ENCODE measurements at regions not wholly inside any gene's neighbourhood (a gene's known extent, or its start where the extent isn't known, plus 50 kb on each side); places are given as distances from the start of the nearest gene placed in this dataset.

DNA sequence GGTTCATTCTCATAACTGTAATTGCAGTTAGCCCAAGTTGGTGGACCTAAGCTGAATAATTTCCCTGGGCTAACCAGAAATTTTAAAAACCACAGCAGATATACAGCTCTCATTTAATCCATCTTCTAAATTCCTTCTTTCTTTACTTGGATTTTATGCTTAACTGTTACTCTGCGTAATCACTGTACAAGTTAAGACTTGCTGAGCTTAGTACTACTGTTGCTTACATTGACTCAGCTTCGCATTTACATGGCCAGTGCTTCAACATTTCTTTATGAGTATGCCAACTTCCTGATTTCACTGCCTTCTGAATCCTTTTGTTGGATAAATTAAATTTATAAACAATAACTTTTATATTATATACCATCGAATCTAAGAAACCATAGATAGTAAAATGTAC lies 147.4 kb downstream of the SLC38A4 start:
- Mint-ChIP-seq H3K36me3 (peaks cover 5% of the 10 kb centered on the region), H3K27me3 (no peaks in the 10 kb centered on the region), H3K9me3 (no peaks in the 10 kb centered on the region), H3K4me3 (no peak overlapping the region), H3K27ac (no peak overlapping the region), H3K4me1 (no peaks in the 10 kb centered on the region)
- DNase-seq (ENCODE audit: low spot score in 2 of 2) (no peak), ATAC-seq (ENCODE audit: low read depth) (no peak)

DNA sequence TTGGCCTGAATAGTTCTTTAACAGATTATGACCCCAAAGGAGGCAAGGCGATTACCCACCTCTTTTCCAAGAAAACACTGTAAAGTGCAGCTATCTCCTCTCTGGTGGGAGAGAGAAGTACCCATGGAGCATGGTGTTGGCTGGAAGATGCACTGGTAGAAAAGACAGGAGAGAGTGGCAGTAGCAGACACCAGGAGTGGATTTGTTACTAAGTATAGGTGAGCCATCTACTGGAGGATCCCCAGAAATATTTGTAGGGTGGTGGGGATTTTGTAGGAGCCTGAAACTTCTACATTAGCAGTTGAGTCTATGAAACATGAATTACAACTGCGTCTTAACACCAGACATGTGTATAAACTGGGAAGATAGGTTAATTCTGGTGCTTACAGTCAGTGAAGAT lies 148.0 kb downstream of the SLC38A4 start:
- Mint-ChIP-seq H3K36me3 (no peaks in the 10 kb centered on the region), H3K4me1 (no peaks in the 10 kb centered on the region), H3K9me3 (no peaks in the 10 kb centered on the region), H3K27ac (no peak overlapping the region), H3K27me3 (no peaks in the 10 kb centered on the region), H3K4me3 (no peak overlapping the region)
- ATAC-seq (ENCODE audit: low read depth) (no peak), DNase-seq (ENCODE audit: low spot score in 2 of 2) (no peak)

DNA sequence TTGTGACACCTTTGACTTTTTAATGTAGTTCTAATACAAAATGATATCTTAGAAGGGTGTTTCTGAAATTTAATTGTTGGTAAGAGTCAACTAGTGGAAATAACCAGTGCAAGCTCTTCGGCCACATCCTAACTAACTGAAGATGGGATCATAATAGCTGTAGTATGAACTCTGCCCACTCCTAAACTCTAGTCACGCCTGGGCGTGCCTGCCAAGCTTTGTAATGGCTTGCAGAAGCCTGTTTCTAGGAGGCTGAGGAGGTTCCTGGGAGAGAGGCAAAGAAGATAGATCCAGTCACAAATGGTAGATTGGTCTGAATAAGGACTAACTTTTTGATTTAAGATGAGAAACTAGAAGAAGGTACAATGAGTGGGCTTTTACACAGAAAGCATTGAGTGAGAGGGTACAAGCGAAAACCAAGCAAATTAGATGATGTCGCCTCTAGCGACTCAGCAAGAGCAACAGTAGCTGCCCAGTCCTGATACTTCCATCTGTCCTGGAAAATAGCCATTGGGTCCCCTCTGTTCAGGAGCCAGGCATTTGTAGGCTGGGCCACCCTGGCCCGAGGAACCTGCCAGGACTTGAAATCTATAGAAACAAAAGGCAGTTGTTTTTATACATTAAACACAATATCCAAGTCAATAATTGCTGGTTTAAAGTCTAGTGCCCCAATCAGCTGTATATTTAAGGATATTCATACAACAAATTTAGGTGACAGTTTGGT lies 148.8 kb downstream of the SLC38A4 start:
- ATAC-seq (ENCODE audit: low read depth) (no peak), DNase-seq (ENCODE audit: low spot score in 2 of 2) (no peak)
- H3K36me3 Mint-ChIP-seq = no peaks in the 10 kb centered on the region
- H3K27me3 Mint-ChIP-seq = no peaks in the 10 kb centered on the region
- H3K4me3 Mint-ChIP-seq = no peak overlapping the region
- H3K9me3 Mint-ChIP-seq = peaks cover 1% of the 10 kb centered on the region
- H3K27ac Mint-ChIP-seq = no peak overlapping the region
- H3K4me1 Mint-ChIP-seq = no peaks in the 10 kb centered on the region

DNA sequence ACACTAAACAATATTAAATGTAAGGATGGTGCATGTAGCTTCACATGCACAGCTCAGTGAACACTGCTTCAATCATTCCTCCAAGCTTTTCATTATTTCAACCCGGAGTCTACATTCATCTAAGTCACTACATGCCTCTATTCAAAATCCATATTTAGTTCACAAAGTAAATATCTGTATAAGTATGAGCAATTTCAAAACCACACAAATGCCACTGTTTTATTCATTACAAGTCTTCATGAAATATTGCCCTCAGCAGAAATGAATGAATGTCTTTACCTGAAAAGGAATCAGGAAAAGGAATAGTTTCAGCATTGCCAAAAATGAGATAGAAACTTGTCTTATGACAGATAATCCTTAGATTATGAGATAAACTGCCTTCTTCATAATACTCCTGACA lies 149.4 kb downstream of the SLC38A4 start:
- no peak for ATAC-seq (ENCODE audit: low read depth)
- peaks cover 1% of the 10 kb centered on the region for H3K9me3 Mint-ChIP-seq
- no peak overlapping the region for H3K27ac Mint-ChIP-seq

DNA sequence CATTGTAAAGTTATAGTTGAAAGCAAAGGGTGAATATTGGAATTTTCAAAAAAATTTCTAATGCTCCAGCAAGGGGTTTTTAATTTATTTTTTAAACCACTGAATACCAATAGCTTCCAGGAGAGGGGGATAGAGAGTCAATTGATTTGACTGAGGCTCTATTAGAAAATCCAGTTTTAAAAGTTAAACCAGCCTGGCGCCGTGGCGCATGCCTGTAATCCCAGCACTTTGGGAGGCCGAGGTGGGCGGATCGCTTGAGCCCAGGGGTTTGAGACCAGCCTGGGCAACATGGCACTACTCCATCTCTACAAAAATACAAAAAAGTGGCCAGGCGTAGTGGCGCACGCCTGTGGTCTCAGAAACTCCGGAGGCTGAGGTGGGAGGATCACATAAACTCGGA lies 150.1 kb downstream of the SLC38A4 start:
- Mint-ChIP-seq H3K4me3 (no peak overlapping the region), H3K9me3 (peaks cover 1% of the 10 kb centered on the region), H3K36me3 (no peaks in the 10 kb centered on the region), H3K27me3 (no peaks in the 10 kb centered on the region), H3K4me1 (no peaks in the 10 kb centered on the region), H3K27ac (no peak overlapping the region)
- peak in 1 of 2 donors; percentile 29 for DNase-seq (ENCODE audit: low spot score in 2 of 2)
- no peak for ATAC-seq (ENCODE audit: low read depth)

More for the DNA sequence above, 149.4 kb downstream of the SLC38A4 start:
- H3K36me3 Mint-ChIP-seq = no peaks in the 10 kb centered on the region
- H3K27me3 Mint-ChIP-seq = no peaks in the 10 kb centered on the region
- no peak for DNase-seq (ENCODE audit: low spot score in 2 of 2)
- no peaks in the 10 kb centered on the region for H3K4me1 Mint-ChIP-seq
- H3K4me3 Mint-ChIP-seq = no peak overlapping the region

DNA sequence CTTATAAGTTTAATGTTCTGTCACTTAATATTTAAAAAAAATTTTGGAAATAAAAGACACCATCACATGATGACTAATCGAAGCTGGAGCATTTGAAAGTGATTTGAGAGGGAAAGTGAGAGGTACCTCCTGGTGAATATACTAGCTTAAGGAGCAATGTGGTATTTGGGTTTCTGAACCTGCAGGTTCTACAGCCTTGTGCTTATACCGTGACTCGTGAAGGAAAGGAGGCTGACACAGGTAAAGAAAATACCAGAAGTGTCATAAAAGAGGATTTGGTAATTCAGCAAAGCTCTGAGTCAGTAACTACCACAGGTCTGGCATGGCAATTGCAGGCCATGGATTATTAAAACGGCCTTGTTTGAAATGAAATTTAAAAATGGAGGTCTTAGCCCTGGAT lies 151.0 kb downstream of the SLC38A4 start:
- no peak for ATAC-seq (ENCODE audit: low read depth)
- no peak for DNase-seq (ENCODE audit: low spot score in 2 of 2)
- Mint-ChIP-seq H3K4me3 (no peak overlapping the region), H3K27ac (no peak overlapping the region), H3K9me3 (peaks cover 3% of the 10 kb centered on the region), H3K4me1 (no peaks in the 10 kb centered on the region), H3K27me3 (no peaks in the 10 kb centered on the region), H3K36me3 (peaks cover 8% of the 10 kb centered on the region)

DNA sequence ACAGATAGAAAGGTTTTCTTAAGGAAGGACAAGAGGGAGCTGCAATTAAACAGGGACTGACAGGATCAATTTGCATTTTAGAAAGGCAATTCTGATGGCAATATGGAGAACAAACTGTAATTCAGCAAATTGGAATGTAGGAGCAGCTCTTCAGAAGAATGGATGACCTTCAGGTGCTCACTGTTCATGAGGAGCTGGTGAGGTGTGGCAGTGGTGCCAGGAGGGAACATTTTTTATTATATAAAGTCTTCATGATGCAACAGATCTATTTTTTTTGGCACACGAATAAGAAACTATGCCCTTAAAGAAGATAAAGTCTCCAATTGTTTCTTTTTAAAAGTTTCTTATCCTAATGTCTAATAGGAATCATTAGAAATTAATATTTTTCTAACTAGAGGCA lies 151.7 kb downstream of the SLC38A4 start:
- Mint-ChIP-seq H3K4me1 (no peaks in the 10 kb centered on the region), H3K27me3 (no peaks in the 10 kb centered on the region), H3K36me3 (peaks cover 14% of the 10 kb centered on the region), H3K4me3 (no peak overlapping the region), H3K9me3 (peaks cover 3% of the 10 kb centered on the region), H3K27ac (no peak overlapping the region)
- ATAC-seq (ENCODE audit: low read depth) (no peak), DNase-seq (ENCODE audit: low spot score in 2 of 2) (no peak)

DNA sequence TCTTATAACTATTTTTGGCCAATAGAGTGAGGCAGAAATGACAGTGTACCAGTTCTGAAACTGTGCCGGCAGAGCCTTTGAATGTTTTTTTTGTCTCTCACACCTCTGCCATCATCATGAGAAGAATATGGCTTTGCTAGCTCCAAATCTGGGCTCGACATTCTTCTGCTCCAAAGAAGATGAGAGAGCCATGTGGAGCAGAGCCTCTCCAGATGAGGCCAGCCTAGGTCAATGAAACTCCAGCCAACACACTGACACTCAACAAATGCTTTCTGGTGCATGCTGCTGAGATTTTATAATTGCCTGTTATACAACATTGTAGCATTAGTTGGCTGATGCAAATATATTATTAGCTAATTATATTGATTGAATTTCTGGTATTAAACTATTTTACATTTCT lies 154.7 kb downstream of the SLC38A4 start:
- Mint-ChIP-seq H3K4me3 (no peak overlapping the region), H3K9me3 (peaks cover 3% of the 10 kb centered on the region), H3K36me3 (peaks cover 17% of the 10 kb centered on the region), H3K4me1 (no peaks in the 10 kb centered on the region), H3K27ac (no peak overlapping the region), H3K27me3 (no peaks in the 10 kb centered on the region)
- DNase-seq (ENCODE audit: low spot score in 2 of 2) (no peak), ATAC-seq (ENCODE audit: low read depth) (no peak)

DNA sequence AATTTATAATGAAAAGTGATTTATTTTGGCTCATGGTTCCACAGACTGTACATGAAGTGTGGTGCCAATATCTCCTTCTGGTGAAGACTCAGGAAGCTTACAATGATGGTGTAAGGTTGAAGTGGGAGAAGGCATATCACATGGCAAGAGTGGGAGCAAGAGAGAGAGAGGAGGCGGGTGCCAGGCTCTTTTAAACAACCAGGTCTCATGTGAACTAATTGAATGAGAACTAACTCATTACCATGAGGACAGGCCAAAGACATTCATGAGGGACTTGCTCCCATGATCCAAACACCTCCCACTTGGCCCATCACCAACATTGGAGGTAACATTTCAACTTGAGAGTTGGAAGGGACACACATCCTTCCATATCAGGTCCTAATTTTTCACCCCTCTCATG lies 155.2 kb downstream of the SLC38A4 start:
- H3K27me3 Mint-ChIP-seq = no peaks in the 10 kb centered on the region
- H3K4me3 Mint-ChIP-seq = no peak overlapping the region
- H3K27ac Mint-ChIP-seq = no peak overlapping the region
- H3K36me3 Mint-ChIP-seq = peaks cover 17% of the 10 kb centered on the region
- H3K9me3 Mint-ChIP-seq = peaks cover 3% of the 10 kb centered on the region
- ATAC-seq (ENCODE audit: low read depth) (no peak), DNase-seq (ENCODE audit: low spot score in 2 of 2) (no peak)
- H3K4me1 Mint-ChIP-seq = no peaks in the 10 kb centered on the region

DNA sequence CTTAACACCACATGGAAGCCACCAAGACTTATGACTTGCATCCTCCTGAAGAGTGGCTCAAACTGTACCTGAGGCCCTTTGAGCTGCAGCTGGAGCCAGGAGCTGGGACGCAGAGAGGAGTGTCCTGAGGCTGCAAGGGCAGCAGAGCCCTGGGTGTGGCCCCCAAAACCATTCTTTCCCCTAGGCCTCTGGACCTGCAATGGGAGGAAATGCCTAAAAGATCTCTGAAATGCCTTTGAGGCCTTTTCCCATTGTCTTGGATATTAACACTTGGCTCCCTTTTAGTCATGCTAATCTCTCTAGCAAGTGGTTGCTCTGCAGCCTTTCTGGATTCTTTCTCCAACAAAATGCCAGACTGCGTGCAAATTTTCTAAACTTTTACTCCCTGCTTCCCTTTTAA lies 156.1 kb downstream of the SLC38A4 start:
- H3K36me3 Mint-ChIP-seq = peaks cover 17% of the 10 kb centered on the region
- ATAC-seq (ENCODE audit: low read depth) (no peak), DNase-seq (ENCODE audit: low spot score in 2 of 2) (no peak)
- H3K4me1 Mint-ChIP-seq = peaks cover 3% of the 10 kb centered on the region
- no peak overlapping the region for H3K4me3 Mint-ChIP-seq
- H3K27ac Mint-ChIP-seq = no peak overlapping the region
- H3K27me3 Mint-ChIP-seq = no peaks in the 10 kb centered on the region
- peaks cover 3% of the 10 kb centered on the region for H3K9me3 Mint-ChIP-seq

DNA sequence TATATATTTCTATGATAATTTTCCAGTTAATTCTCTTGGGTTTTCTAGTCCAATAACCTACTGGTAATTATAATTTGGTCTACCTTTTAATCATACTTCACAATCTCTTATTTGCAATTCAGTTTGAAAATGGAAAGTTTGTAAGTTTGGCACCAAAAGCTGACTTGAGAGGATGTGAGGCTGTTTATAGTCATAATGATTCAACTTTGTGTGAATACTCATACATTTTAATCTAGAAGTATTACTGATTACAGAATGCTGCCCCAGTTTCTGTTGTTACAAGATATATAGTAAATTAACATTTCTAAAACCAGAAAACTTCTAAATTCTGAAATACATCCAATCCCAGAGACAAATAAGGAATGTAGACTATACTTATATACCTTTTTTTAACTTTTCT lies 158.2 kb downstream of the SLC38A4 start:
- no peaks in the 10 kb centered on the region for H3K27me3 Mint-ChIP-seq
- H3K27ac Mint-ChIP-seq = no peak overlapping the region
- peaks cover 3% of the 10 kb centered on the region for H3K4me1 Mint-ChIP-seq
- ATAC-seq (ENCODE audit: low read depth) = no peak
- no peak for DNase-seq (ENCODE audit: low spot score in 2 of 2)
- no peak overlapping the region for H3K4me3 Mint-ChIP-seq
- peaks cover 3% of the 10 kb centered on the region for H3K9me3 Mint-ChIP-seq
- H3K36me3 Mint-ChIP-seq = peaks cover 17% of the 10 kb centered on the region

DNA sequence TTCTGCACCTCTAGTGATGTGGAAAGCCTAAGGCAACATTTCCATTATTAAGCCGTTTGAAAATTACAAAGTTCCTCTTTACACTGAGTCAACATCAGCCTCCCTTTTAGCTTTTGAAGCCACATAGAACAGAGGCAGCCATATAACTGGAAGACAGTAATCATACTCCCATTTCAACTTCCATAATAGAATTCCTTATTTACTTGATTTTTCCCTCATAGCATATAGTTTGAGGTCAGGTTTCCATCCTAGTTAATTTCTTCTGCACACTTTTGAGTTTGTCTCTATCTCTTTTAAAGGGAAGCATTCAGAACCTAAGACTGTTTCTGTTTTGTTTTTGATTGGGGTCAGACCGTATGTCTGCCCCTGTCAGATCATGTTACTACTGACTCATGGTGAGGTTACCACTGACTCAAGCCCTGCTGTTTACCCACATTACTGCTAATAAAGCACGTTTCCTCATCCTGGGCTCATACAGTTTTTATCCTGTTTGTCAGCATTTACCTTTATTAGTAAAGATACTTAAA lies 161.0 kb downstream of the SLC38A4 start:
- no peak overlapping the region for H3K27ac Mint-ChIP-seq
- DNase-seq (ENCODE audit: low spot score in 2 of 2) (no peak), ATAC-seq (ENCODE audit: low read depth) (peak; percentile 37)
- H3K27me3 Mint-ChIP-seq = no peaks in the 10 kb centered on the region
- peaks cover 18% of the 10 kb centered on the region for H3K4me1 Mint-ChIP-seq
- H3K9me3 Mint-ChIP-seq = no peaks in the 10 kb centered on the region
- H3K4me3 Mint-ChIP-seq = no peak overlapping the region
- peaks cover 9% of the 10 kb centered on the region for H3K36me3 Mint-ChIP-seq

DNA sequence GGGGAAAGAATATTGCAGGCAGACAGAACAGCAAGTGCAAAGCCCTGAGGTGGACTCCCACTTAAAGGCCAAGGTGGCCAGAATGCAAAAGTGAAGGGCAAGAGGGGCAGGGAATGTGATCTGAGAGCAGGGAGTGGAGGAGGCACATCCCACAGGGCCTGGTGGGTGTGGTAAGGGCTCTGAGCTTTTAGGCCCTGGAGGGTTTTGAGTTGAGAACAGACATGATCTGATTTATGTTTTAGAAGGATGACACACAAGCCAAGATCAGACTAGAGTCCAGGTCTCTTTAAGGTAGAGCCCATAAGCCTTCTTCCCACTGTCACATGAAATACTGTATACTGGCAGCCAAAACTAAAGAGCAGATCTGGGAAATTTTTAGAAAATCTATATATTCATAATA lies 162.5 kb downstream of the SLC38A4 start:
- H3K36me3 Mint-ChIP-seq = no peaks in the 10 kb centered on the region
- H3K4me3 Mint-ChIP-seq = no peak overlapping the region
- H3K27me3 Mint-ChIP-seq = no peaks in the 10 kb centered on the region
- H3K27ac Mint-ChIP-seq = no peak overlapping the region
- DNase-seq (ENCODE audit: low spot score in 2 of 2) = no peak
- no peaks in the 10 kb centered on the region for H3K9me3 Mint-ChIP-seq
- no peak for ATAC-seq (ENCODE audit: low read depth)
- peaks cover 26% of the 10 kb centered on the region for H3K4me1 Mint-ChIP-seq

DNA sequence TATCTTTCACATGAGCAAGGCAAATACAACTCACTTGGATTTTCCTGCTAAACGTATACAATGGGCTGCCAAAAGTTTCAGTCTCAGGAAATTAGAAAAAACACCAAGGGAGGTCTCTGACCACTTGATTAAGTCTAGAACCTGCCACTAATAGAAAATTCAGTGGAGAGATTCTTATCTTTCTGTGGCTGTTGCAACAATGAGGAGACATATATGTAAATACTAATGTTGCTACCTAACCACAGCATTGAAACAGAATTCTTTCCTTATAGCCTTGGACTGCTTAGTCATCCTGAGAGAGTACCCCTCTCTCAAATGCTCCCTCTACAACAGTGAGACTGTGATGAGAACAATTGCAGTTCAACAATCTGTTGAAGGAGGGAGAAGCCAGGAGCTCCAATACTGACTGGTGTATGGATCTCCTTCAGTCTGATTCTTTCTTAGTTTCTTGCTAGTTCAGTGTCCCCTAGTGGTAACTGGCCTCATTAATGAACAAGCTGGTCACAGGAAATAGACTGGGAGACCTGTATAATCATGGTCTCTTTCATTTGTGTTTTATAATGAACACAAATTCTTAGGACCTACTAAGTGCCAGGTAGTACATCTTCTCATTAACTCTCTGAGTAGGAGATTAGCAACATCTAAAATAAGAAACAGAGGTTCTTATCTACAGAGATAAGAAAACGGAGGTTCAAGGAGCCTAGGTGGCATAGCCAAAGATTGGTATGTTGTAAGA lies 164.5 kb downstream of the SLC38A4 start:
- Mint-ChIP-seq H3K9me3 (no peaks in the 10 kb centered on the region), H3K4me3 (peak overlapping the region; percentile 61), H3K27me3 (no peaks in the 10 kb centered on the region), H3K27ac (peak overlapping the region; percentile 45), H3K36me3 (no peaks in the 10 kb centered on the region), H3K4me1 (peaks cover 26% of the 10 kb centered on the region)
- ATAC-seq (ENCODE audit: low read depth) (peak; percentile 87), DNase-seq (ENCODE audit: low spot score in 2 of 2) (peak in 1 of 2 donors; percentile 38)
